CD4-positive, alpha-beta T cell (primary cell): ENCODE measurements at regions not wholly inside any gene's neighbourhood (a gene's known extent, or its start where the extent isn't known, plus 50 kb on each side); places are given as distances from the start of the nearest gene placed in this dataset.

Source experiments
- ATAC-seq: fragments of 200-7000 bp; cut with Tn5 transposase; one replicate; pipeline ENCODE4 v1.10.0; 2022; ENCODE audit warnings: mild to moderate bottlenecking; ENCODE audit not compliant: poor library complexity
- CTCF ChIA-PET: fragments of 350-600 bp; sonication (Branson Sonifier 250); formaldehyde crosslinking; loops from one replicate; lab custom pipeline; 2021; ENCODE audit warnings: antibody characterized with exemption, inconsistent platforms; lab: Charles Lee
- POLR2A ChIA-PET: fragments of 350-600 bp; sonication (Branson Sonifier 250); formaldehyde crosslinking; loops from one replicate; lab custom pipeline; 2021; ENCODE audit warnings: antibody characterized with exemption, inconsistent platforms; lab: Charles Lee
- DNase-seq, 14 experiments: peaks; one replicate each; pipeline ENCODE4 v3.0.0-alpha.2; 2013 to 2020; ENCODE audit warnings: mixed read lengths in 2 of 14
- H3K27ac ChIP-seq, 2 donors: one replicate each; pipeline versions ENCODE4 v1.5.1 to v1.7.0; 2013; ENCODE audit warnings: low read length in 2 of 2, low read depth in 1 of 2, mild to moderate bottlenecking in 1 of 2
- H3K27me3 ChIP-seq, 2 experiments: 1 replicate in 1 of 2; 2 replicates in 1 of 2; pipeline versions ENCODE4 v1.6.1 to v1.7.0; 2013; ENCODE audit warnings: low read length in 2 of 2, control low read depth in 1 of 2, mild to moderate bottlenecking in 1 of 2, moderate library complexity in 1 of 2; ENCODE audit not compliant: insufficient read depth in 2 of 2, control insufficient read depth in 1 of 2
- H3K36me3 ChIP-seq: one replicate; pipeline ENCODE4 v1.6.1; 2013; ENCODE audit warnings: low read length, control low read depth; ENCODE audit not compliant: insufficient read depth
- H3K4me1 ChIP-seq: one replicate; pipeline ENCODE4 v1.6.1; 2013; ENCODE audit warnings: low read length, control low read depth; ENCODE audit not compliant: insufficient read depth
- H3K4me3 ChIP-seq: one replicate; pipeline ENCODE4 v1.5.1; 2013; ENCODE audit warnings: mild to moderate bottlenecking, low read length, moderate library complexity
- H3K9me3 ChIP-seq, 2 experiments: 1 replicate in 1 of 2; 2 replicates in 1 of 2; pipeline versions ENCODE4 v1.6.1 to v1.7.0; 2013; ENCODE audit warnings: low read length in 2 of 2, mild to moderate bottlenecking in 2 of 2, control low read depth in 1 of 2, moderate library complexity in 1 of 2; ENCODE audit not compliant: control insufficient read depth in 1 of 2, insufficient read depth in 1 of 2
- H3K27ac Mint-ChIP-seq: one replicate; pipeline ENCODE4 v1.8.0; 2020; ENCODE audit warnings: mixed read lengths
- H3K27me3 Mint-ChIP-seq: one replicate; pipeline ENCODE4 v1.8.0; 2021; ENCODE audit warnings: mixed read lengths
- H3K36me3 Mint-ChIP-seq: one replicate; pipeline ENCODE4 v1.8.0; 2021; ENCODE audit warnings: low read depth, mixed read lengths
- H3K4me1 Mint-ChIP-seq: one replicate; pipeline ENCODE4 v1.8.0; 2021; ENCODE audit warnings: low read depth, mixed read lengths
- H3K4me3 Mint-ChIP-seq: one replicate; pipeline ENCODE4 v1.8.0; 2020; ENCODE audit warnings: mild to moderate bottlenecking, mixed read lengths
- H3K9me3 Mint-ChIP-seq: one replicate; pipeline ENCODE4 v1.8.0; 2020; ENCODE audit warnings: mixed read lengths
- intact Hi-C, 2 experiments: fragments of 100-400 bp; cut with DNase I in 1 of 2; cut with micrococcal nuclease in 1 of 2; formaldehyde crosslinking; loops; one replicate each; pipeline versions ENCODE4 v1.15.1 to v1.9.0; 2023 to 2025; cut with DNase I, micrococcal nuclease
- TF ChIP-seq, protein P1 (sequence below): fragments of 200-600 bp; IDR thresholded peaks from one replicate; pipeline ENCODE4 v1.8.0; 2022; ENCODE audit warnings: antibody characterized with exemption, mild to moderate bottlenecking

DNA sequence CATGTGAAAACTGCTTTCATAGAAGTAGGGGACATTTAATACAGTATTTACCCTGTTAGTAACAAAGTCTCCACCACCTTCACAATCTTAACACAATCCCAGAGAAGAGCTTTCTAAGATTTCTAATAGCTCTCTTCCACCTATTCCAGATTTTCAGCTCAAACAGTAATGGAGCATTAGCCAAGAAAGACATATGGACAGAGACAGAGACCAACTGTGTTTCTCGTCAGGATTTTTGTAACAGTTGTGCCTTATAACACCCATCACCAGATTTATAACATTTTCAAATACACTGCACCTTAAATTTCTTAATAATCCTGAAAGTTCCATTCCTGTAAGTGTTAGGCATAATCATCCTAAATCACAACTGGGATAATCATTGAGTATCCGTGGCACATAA, 321.2 kb upstream of the TMTC1 start:
- Histone ChIP-seq H3K4me3 (no peak overlapping the region), H3K9me3 (peaks cover 0 to 6% of the 10 kb centered on the region in 2 experiments), H3K27ac (no peak overlapping the region), H3K36me3 (no peaks in the 10 kb centered on the region), H3K4me1 (no peaks in the 10 kb centered on the region), H3K27me3 (no peaks in the 10 kb centered on the region)
- Mint-ChIP-seq H3K9me3 (peaks cover 6% of the 10 kb centered on the region), H3K27me3 (no peaks in the 10 kb centered on the region), H3K4me3 (no peak overlapping the region), H3K27ac (no peak overlapping the region), H3K36me3 (no peaks in the 10 kb centered on the region), H3K4me1 (no peaks in the 10 kb centered on the region)
- POLR2A ChIA-PET: no interaction called here
- CTCF ChIA-PET: no interaction called here
- TF ChIP-seq, protein P1, sequence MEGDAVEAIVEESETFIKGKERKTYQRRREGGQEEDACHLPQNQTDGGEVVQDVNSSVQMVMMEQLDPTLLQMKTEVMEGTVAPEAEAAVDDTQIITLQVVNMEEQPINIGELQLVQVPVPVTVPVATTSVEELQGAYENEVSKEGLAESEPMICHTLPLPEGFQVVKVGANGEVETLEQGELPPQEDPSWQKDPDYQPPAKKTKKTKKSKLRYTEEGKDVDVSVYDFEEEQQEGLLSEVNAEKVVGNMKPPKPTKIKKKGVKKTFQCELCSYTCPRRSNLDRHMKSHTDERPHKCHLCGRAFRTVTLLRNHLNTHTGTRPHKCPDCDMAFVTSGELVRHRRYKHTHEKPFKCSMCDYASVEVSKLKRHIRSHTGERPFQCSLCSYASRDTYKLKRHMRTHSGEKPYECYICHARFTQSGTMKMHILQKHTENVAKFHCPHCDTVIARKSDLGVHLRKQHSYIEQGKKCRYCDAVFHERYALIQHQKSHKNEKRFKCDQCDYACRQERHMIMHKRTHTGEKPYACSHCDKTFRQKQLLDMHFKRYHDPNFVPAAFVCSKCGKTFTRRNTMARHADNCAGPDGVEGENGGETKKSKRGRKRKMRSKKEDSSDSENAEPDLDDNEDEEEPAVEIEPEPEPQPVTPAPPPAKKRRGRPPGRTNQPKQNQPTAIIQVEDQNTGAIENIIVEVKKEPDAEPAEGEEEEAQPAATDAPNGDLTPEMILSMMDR: no peak
- ATAC-seq (no peak), DNase-seq (no peak)
- intact Hi-C loops: no loop called here

DNA sequence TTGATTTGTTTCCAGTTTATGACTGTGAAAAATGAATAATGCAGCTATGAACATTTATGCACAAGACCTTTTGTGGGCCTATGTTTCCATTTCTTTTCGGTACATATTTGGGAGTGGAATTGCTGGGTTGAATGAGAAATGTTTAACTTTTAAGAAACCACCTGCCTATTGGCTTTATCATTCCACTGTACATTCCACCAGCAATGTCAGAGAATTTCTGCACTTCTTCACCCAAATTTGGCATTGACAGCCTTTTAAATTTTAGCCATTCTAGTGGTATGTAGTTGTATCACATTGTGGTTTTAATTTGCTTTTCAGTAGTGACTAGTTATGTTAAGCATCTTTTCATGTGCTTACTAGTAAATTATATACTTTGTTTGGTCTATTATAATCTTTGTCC, 317.0 kb upstream of the TMTC1 start:
- Mint-ChIP-seq H3K9me3 (no peaks in the 10 kb centered on the region), H3K27ac (no peak overlapping the region), H3K27me3 (no peaks in the 10 kb centered on the region), H3K4me3 (no peak overlapping the region), H3K4me1 (no peaks in the 10 kb centered on the region), H3K36me3 (no peaks in the 10 kb centered on the region)
- Histone ChIP-seq H3K27ac (no peak overlapping the region), H3K27me3 (no peaks in the 10 kb centered on the region), H3K36me3 (no peaks in the 10 kb centered on the region), H3K4me1 (no peaks in the 10 kb centered on the region), H3K4me3 (no peak overlapping the region), H3K9me3 (no peaks in the 10 kb centered on the region)
- ATAC-seq (no peak), DNase-seq (no peak)
- TF ChIP-seq, protein P1: no peak
- ChIA-PET POLR2A (no interaction called here), CTCF (no interaction called here)
- intact Hi-C loops: no loop called here

DNA sequence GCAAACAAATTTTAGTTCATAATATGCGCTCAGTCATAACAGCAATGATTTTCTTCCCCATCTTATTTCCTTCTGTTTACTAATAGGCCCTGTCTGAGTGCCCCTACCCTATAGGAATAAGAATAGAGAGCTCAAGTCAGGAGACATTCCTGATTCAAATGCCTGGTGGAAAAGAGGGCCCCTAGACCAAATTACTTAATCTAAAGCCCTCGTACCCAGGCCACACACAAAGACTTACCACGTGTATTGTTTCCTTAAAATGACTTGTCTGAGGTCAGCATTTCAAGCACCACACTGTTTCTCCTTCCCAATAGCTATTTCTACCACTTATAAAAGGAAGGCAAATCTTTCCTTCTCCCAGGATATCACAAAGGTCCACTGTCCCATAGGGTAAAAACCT, 314.9 kb upstream of the TMTC1 start:
- Histone ChIP-seq H3K27ac (no peak overlapping the region), H3K27me3 (no peaks in the 10 kb centered on the region), H3K36me3 (no peaks in the 10 kb centered on the region), H3K4me1 (no peaks in the 10 kb centered on the region), H3K9me3 (no peaks in the 10 kb centered on the region), H3K4me3 (no peak overlapping the region)
- TF ChIP-seq, protein P1: no peak
- H3K27me3 Mint-ChIP-seq: no peaks in the 10 kb centered on the region
- DNase-seq: no peak
- no peaks in the 10 kb centered on the region for H3K9me3 Mint-ChIP-seq
- ChIA-PET POLR2A (no interaction called here), CTCF (no interaction called here)
- no peaks in the 10 kb centered on the region for H3K36me3 Mint-ChIP-seq
- no peak overlapping the region for H3K27ac Mint-ChIP-seq
- intact Hi-C loops: no loop called here
- ATAC-seq: no peak
- no peak overlapping the region for H3K4me3 Mint-ChIP-seq
- H3K4me1 Mint-ChIP-seq: no peaks in the 10 kb centered on the region
